A549 (cell line): ENCODE measurements at regions not wholly inside any gene's neighbourhood (a gene's known extent, or its start where the extent isn't known, plus 50 kb on each side); places are given as distances from the start of the nearest gene placed in this dataset.

ENCODE experiments used
- ATAC-seq, 2 experiments: fragments of 200-7000 bp in 1 of 2; fragments of >200 bp in 1 of 2; cut with Nextera tagmentation in 1 of 2; cut with Tn5 transposase in 1 of 2; 3 replicates each; pipeline versions ENCODE4 v1.8.0 to v1.9.1; 2018 to 2020; ENCODE audit warnings: mild to moderate bottlenecking in 1 of 2, moderate library complexity in 1 of 2
- CTCF ChIA-PET: fragments of 300-600 bp; sonication (Branson Sonifier 250); formaldehyde crosslinking; extraction: SDS; loops from one replicate; lab custom pipeline; 2021; ENCODE audit warnings: antibody characterized with exemption, inconsistent platforms; lab: Yijun Ruan, JAX
- POLR2A ChIA-PET: fragments of 350-600 bp; formaldehyde crosslinking; extraction: SDS; loops from one replicate; lab custom pipeline; 2021; ENCODE audit warnings: antibody characterized with exemption, inconsistent platforms; lab: Yijun Ruan, JAX
- DNase-seq, 2 experiments: peaks; one replicate each; pipeline versions ENCODE4 v3.0.0 to v3.0.0-alpha.2; 2011 to 2016; ENCODE audit warnings: low read depth in 1 of 2, low spot score in 1 of 2
- FAIRE-seq: peaks from 2 replicates; lab custom pipeline; 2011; peaks lifted over from hg19 to GRCh38; lab: Jason Lieb, UNC
- H3K27ac ChIP-seq, 2 experiments: fragments of >200 bp; sonication (Bioruptor Twin); formaldehyde crosslinking; 3 replicates each; pipeline ENCODE4 v1.5.1; 2016 to 2017
- H3K4me1 ChIP-seq: fragments of >200 bp; sonication (Bioruptor Twin); formaldehyde crosslinking; 3 replicates; pipeline ENCODE4 v1.6.1; 2016
- H3K4me2 ChIP-seq: fragments of >200 bp; sonication (Bioruptor Twin); formaldehyde crosslinking; 3 replicates; pipeline ENCODE4 v1.6.1; 2016
- H3K4me3 ChIP-seq: fragments of >200 bp; sonication (Bioruptor Twin); formaldehyde crosslinking; 3 replicates; pipeline ENCODE4 v1.5.1; 2016
- H3K9me3 ChIP-seq: fragments of >200 bp; sonication (Bioruptor Twin); formaldehyde crosslinking; 3 replicates; pipeline ENCODE4 v1.6.1; 2016
- BCL3 ChIP-seq: fragments of >200 bp; sonication (Bioruptor Twin); formaldehyde crosslinking; IDR thresholded peaks from 3 replicates; pipeline ENCODE4 v1.6.1; 2016
- CBX2 ChIP-seq: fragments of 200-600 bp; sonication (generic); IDR thresholded peaks from 2 replicates; pipeline ENCODE4 v1.6.1; 2016; ENCODE audit warnings: low read depth, mild to moderate bottlenecking, borderline replicate concordance
- E2F6 ChIP-seq: IDR thresholded peaks from 2 replicates; pipeline ENCODE4 v1.6.1; 2012; ENCODE audit warnings: low read depth, borderline replicate concordance
- EHF ChIP-seq: fragments of 250-450 bp; sonication (Bioruptor Pico); IDR thresholded peaks from 2 replicates; pipeline ENCODE4 v1.5.0; 2020; ENCODE audit warnings: mild to moderate bottlenecking
- ESRRA ChIP-seq: fragments of 150-350 bp; IDR thresholded peaks from 2 replicates; pipeline ENCODE4 v1.6.1; 2014; ENCODE audit warnings: mild to moderate bottlenecking, low read length, borderline replicate concordance
- FOSB ChIP-seq: fragments of 250-450 bp; sonication (Bioruptor Pico); IDR thresholded peaks from 2 replicates; pipeline ENCODE4 v1.5.0; 2020; ENCODE audit warnings: mild to moderate bottlenecking, moderate library complexity
- FOSL2 ChIP-seq, 2 experiments: fragments of 450-650 bp in 1 of 2; fragments of >200 bp in 1 of 2; sonication (Bioruptor Twin) in 1 of 2; formaldehyde crosslinking; IDR thresholded peaks; 2 replicates each; pipeline versions ENCODE4 v1.5.0 to v1.6.1; 2016 to 2020; ENCODE audit warnings: mild to moderate bottlenecking in 1 of 2, moderate library complexity in 1 of 2
- FOXS1 ChIP-seq: fragments of 250-450 bp; sonication (Bioruptor Pico); IDR thresholded peaks from 2 replicates; pipeline ENCODE4 v1.5.0; 2020; ENCODE audit warnings: mild to moderate bottlenecking, moderate library complexity
- HDAC2 ChIP-seq: fragments of 200-600 bp; sonication (generic); IDR thresholded peaks from 2 replicates; pipeline ENCODE4 v1.6.1; 2016
- HMGXB4 ChIP-seq: fragments of 250-450 bp; sonication (Bioruptor Pico); IDR thresholded peaks from 2 replicates; pipeline ENCODE4 v1.5.0; 2021; ENCODE audit warnings: mild to moderate bottlenecking, moderate library complexity, borderline replicate concordance
- HOXB13 ChIP-seq: fragments of 250-450 bp; sonication (Bioruptor Pico); IDR thresholded peaks from 2 replicates; pipeline ENCODE4 v1.5.0; 2020; ENCODE audit warnings: low read depth, mild to moderate bottlenecking, moderate library complexity
- MAZ ChIP-seq: fragments of 150-350 bp; IDR thresholded peaks from 2 replicates; pipeline ENCODE4 v1.6.1; 2014; ENCODE audit warnings: antibody characterized with exemption, low read depth, low read length, borderline replicate concordance
- MYC ChIP-seq: IDR thresholded peaks from 2 replicates; pipeline ENCODE4 v1.6.1; 2012; ENCODE audit warnings: mild to moderate bottlenecking, inconsistent platforms, low read length, improper control_type of control experiment, borderline replicate concordance
- NPAS2 ChIP-seq: fragments of 250-450 bp; sonication (Bioruptor Pico); IDR thresholded peaks from 2 replicates; pipeline ENCODE4 v1.8.0; 2022; ENCODE audit warnings: mild to moderate bottlenecking, moderate library complexity, borderline replicate concordance
- NR3C1 ChIP-seq: fragments of >200 bp; sonication (Bioruptor Twin); formaldehyde crosslinking; IDR thresholded peaks from 3 replicates; pipeline ENCODE4 v1.6.1; 2017
- PHF8 ChIP-seq: fragments of 200-600 bp; sonication (generic); IDR thresholded peaks from 2 replicates; pipeline ENCODE4 v1.6.1; 2016; ENCODE audit warnings: low read depth, mild to moderate bottlenecking, antibody characterized with exemption, moderate library complexity, borderline replicate concordance
- RARB ChIP-seq: fragments of 250-450 bp; sonication (Bioruptor Pico); IDR thresholded peaks from 2 replicates; pipeline ENCODE4 v1.8.0; 2021; ENCODE audit warnings: mild to moderate bottlenecking, moderate library complexity
- TFCP2L1 ChIP-seq: fragments of 250-450 bp; sonication (Bioruptor Pico); IDR thresholded peaks from 2 replicates; pipeline ENCODE4 v1.5.0; 2021; ENCODE audit warnings: mild to moderate bottlenecking
- TP53 ChIP-seq: fragments of 250-450 bp; sonication (Bioruptor Pico); IDR thresholded peaks from 2 replicates; pipeline ENCODE4 v1.5.0; 2021; ENCODE audit warnings: mild to moderate bottlenecking, moderate library complexity
- WGBS: methylation state at CpG from one replicate; pipeline ENCODE4 v1.1.6; 2017; ENCODE audit errors: missing lambda C conversion rate; 5-methylcytosine and 5-hydroxymethylcytosine counted together

- Histone ChIP-seq H3K27ac (no peak overlapping the region), H3K4me1 (peaks cover 11% of the 10 kb centered on the region; the same call in 2 of the 3 replicates), H3K9me3 (peaks cover 2% of the 10 kb centered on the region; the same call in 1 of the 3 replicates), H3K4me3 (no peak overlapping the region), H3K4me2 (no peak overlapping the region)
- FAIRE-seq (no peak), ATAC-seq (no peak), DNase-seq (no peak)
- TF ChIP-seq PHF8 (no peak), BCL3 (no peak), MAZ (no peak), EHF (CRISPR knock-in tag) (no peak), FOSB (CRISPR knock-in tag) (no peak), HDAC2 (no peak), HOXB13 (CRISPR knock-in tag) (no peak), CBX2 (no peak), E2F6 (no peak), TFCP2L1 (CRISPR knock-in tag) (no peak), ESRRA (no peak), NR3C1 (no peak), NPAS2 (CRISPR knock-in tag) (no peak)
- 48% methylated on average over 8 of the region's 8 CpGs for WGBS
- ChIA-PET CTCF (interaction anchor here (1.5 kb wide), 1 partner anchor 11 kb away, joined by 4 read pairs; no protein-coding TSS in a partner anchor), POLR2A (no interaction called here)
Observed at GRCh38 chr16:50863644-50864144, 121.8 kb downstream of the CYLD start.

- Histone ChIP-seq H3K9me3 (peaks cover 2% of the 10 kb centered on the region; the same call in 1 of the 3 replicates), H3K4me2 (no peak overlapping the region), H3K4me3 (no peak overlapping the region), H3K4me1 (peaks cover 11% of the 10 kb centered on the region; the same call in 2 of the 3 replicates), H3K27ac (no peak overlapping the region)
- ATAC-seq (no peak), FAIRE-seq (no peak), DNase-seq (no peak)
- WGBS = 61% methylated on average over 22 of the region's 25 CpGs
- POLR2A ChIA-PET = no interaction called here
- TF ChIP-seq TP53 (CRISPR knock-in tag) (no peak), FOSB (CRISPR knock-in tag) (no peak), TFCP2L1 (CRISPR knock-in tag) (no peak)
- CTCF ChIA-PET = interaction anchor here (1.5 kb wide), 1 partner anchor 11 kb away, joined by 4 read pairs; no protein-coding TSS in a partner anchor
Observed at GRCh38 chr16:50862818-50863643, 121.1 kb downstream of the CYLD start.

- 5% methylated on average over 4 of the region's 4 CpGs for WGBS
- peak; percentile 20 to 21 for DNase-seq
- H3K4me3 ChIP-seq = no peak overlapping the region
- peak; percentile 28 to 30; a peak in 2 of 6 replicates for ATAC-seq
- peaks cover 11% of the 10 kb centered on the region; the same call in 2 of the 3 replicates for H3K4me1 ChIP-seq
- H3K4me2 ChIP-seq = peak overlapping the region; percentile 40; the same call in 2 of the 3 replicates
- no peak overlapping the region for H3K27ac ChIP-seq
- FAIRE-seq = no peak
- no peaks in the 10 kb centered on the region for H3K9me3 ChIP-seq
- ChIA-PET CTCF (interaction anchor here (0.9 to 1.5 kb wide), 2 partner anchors 12 to 192 kb away, joined by 3 to 4 read pairs; no protein-coding TSS in a partner anchor), POLR2A (no interaction called here)
- TF ChIP-seq FOSL2 (IDR thresholded peaks at IDR 0.05) = peak; percentile 7; the same call in 1 of the 2 replicates
- TF ChIP-seq FOSL2 (CRISPR knock-in tag; IDR thresholded peaks at IDR 0.05) = no peak
- TF ChIP-seq HMGXB4 = no peak
- TF ChIP-seq HDAC2 = no peak
- TF ChIP-seq MYC = no peak
- no peak for TF ChIP-seq FOXS1 (CRISPR knock-in tag)
- no peak for TF ChIP-seq RARB
Observed at GRCh38 chr16:50861970-50862411, 120.1 kb downstream of the CYLD start.
